K562 (cell line): ENCODE measurements at regions not wholly inside any gene's neighbourhood (a gene's known extent, or its start where the extent isn't known, plus 50 kb on each side); places are given as distances from the start of the nearest gene placed in this dataset.

ENCODE experiments used
- ATAC-seq: fragments of 200-7000 bp; cut with Tn5 transposase; 3 replicates; pipeline ENCODE4 v1.9.1; 2020; ENCODE audit warnings: moderate library complexity
- BruUV-seq: library from RNA; stranded (reverse); fragments of 400-500 nt; replicated peaks from 2 replicates; lab custom pipeline; 2021; lab: Mats Ljungman, UMichigan
- CTCF ChIA-PET: fragments of 300-600 bp; formaldehyde crosslinking; extraction: SDS; loops from one replicate; lab custom pipeline; 2021; ENCODE audit warnings: low intra/inter-chr PET ratio; lab: Yijun Ruan, JAX
- POLR2A ChIA-PET: fragments of 300-600, 350-650 bp; sonication (Branson Sonifier 250); formaldehyde crosslinking; extraction: SDS; loops from one replicate; lab custom pipeline; 2021; ENCODE audit warnings: antibody characterized with exemption, inconsistent platforms; lab: Yijun Ruan, JAX
- DNase-seq, 4 experiments: peaks; one replicate each; pipeline versions ENCODE4 v3.0.0 to v3.0.0-alpha.2; 2011 to 2018; ENCODE audit warnings: low spot score in 3 of 4, mixed read lengths in 3 of 4; ENCODE audit errors: extremely low read depth in 1 of 4
- FAIRE-seq: peaks from 2 replicates; lab custom pipeline; 2011; peaks lifted over from hg19 to GRCh38; lab: Jason Lieb, UNC
- H2AFZ ChIP-seq: 2 replicates; pipeline ENCODE4 v1.6.0; 2011; ENCODE audit warnings: low read depth, low read length, control low read depth, inconsistent platforms
- H3K27ac ChIP-seq: fragments of 200-600 bp; 3 replicates; pipeline ENCODE4 v1.8.0; 2011; ENCODE audit warnings: low read depth, mild to moderate bottlenecking, control low read depth, inconsistent platforms, low read length, moderate library complexity, mixed read lengths; ENCODE audit errors: extremely low read depth
- H3K27me3 ChIP-seq, 2 experiments: fragments of 300-600 bp in 1 of 2; 2 replicates in 1 of 2; 3 replicates in 1 of 2; pipeline versions ENCODE4 v1.6.0 to v1.8.0; 2011; ENCODE audit warnings: inconsistent platforms in 2 of 2, low read length in 2 of 2, mild to moderate bottlenecking in 1 of 2, mixed read lengths in 1 of 2, moderate library complexity in 1 of 2; ENCODE audit not compliant: control insufficient read depth in 2 of 2, insufficient read depth in 2 of 2
- H3K36me3 ChIP-seq: fragments of 300-600 bp; 3 replicates; pipeline ENCODE4 v1.8.0; 2011; ENCODE audit warnings: mild to moderate bottlenecking, low read length, inconsistent platforms; ENCODE audit not compliant: control insufficient read depth, insufficient read depth
- H3K4me1 ChIP-seq, 2 experiments: fragments of 200-600 bp in 1 of 2; replicated peaks in 1 of 2; 2 replicates in 1 of 2; 3 replicates in 1 of 2; pipeline versions ENCODE4 v1.5.1 to v1.8.0; 2011; ENCODE audit warnings: inconsistent platforms in 2 of 2, low read length in 2 of 2, mild to moderate bottlenecking in 1 of 2, mixed read lengths in 1 of 2, moderate library complexity in 1 of 2; ENCODE audit not compliant: control insufficient read depth in 2 of 2, insufficient read depth in 2 of 2
- H3K4me2 ChIP-seq: 2 replicates; pipeline ENCODE4 v1.6.1; 2011; ENCODE audit warnings: low read length, control low read depth, inconsistent platforms, mixed read lengths; ENCODE audit not compliant: insufficient read depth
- H3K4me3 ChIP-seq: fragments of 200-600 bp; sonication (generic), shearing (Covaris generic); 2 replicates; pipeline ENCODE4 v1.5.1; 2016; ENCODE audit warnings: control low read depth, inconsistent platforms
- H3K79me2 ChIP-seq: fragments of 200-600 bp; 3 replicates; pipeline ENCODE4 v1.8.0; 2011; ENCODE audit warnings: low read length, inconsistent platforms; ENCODE audit not compliant: control insufficient read depth, insufficient read depth
- H3K9ac ChIP-seq, 2 experiments: 2 replicates each; pipeline versions ENCODE4 v1.6.0 to v1.6.1; 2011; ENCODE audit warnings: low read depth in 2 of 2, low read length in 2 of 2, control low read depth in 1 of 2, inconsistent platforms in 1 of 2, mild to moderate bottlenecking in 1 of 2, mixed read lengths in 1 of 2; ENCODE audit not compliant: insufficient read depth in 1 of 2
- H3K9me1 ChIP-seq: one replicate; pipeline ENCODE4 v1.6.0; 2011; ENCODE audit warnings: inconsistent platforms, mild to moderate bottlenecking, low read length, moderate library complexity; ENCODE audit not compliant: control insufficient read depth, insufficient read depth
- H3K9me3 ChIP-seq: replicated peaks from 2 replicates; pipeline ENCODE4 v1.5.1; 2011; ENCODE audit warnings: low read depth, low read length, inconsistent platforms; ENCODE audit not compliant: control insufficient read depth, insufficient read depth
- H4K20me1 ChIP-seq: replicated peaks from 2 replicates; pipeline ENCODE4 v1.6.1; 2011; ENCODE audit warnings: low read length, inconsistent platforms, mixed read lengths; ENCODE audit not compliant: control insufficient read depth, insufficient read depth
- CBFA2T2 ChIP-seq: fragments of 450-650 bp; conservative IDR thresholded peaks from 2 replicates; pipeline ENCODE4 v1.6.1; 2017; ENCODE audit warnings: mild to moderate bottlenecking
- CBX8 ChIP-seq: fragments of 200-600 bp; sonication (generic); IDR thresholded peaks from 2 replicates; pipeline ENCODE4 v1.6.1; 2012; ENCODE audit warnings: borderline replicate concordance, mixed run types, low read depth, mild to moderate bottlenecking, moderate library complexity, mixed read lengths, low read length, control low read depth, inconsistent platforms; ENCODE audit not compliant: poor library complexity, severe bottlenecking; ENCODE audit errors: extremely low read depth
- ETV1 ChIP-seq: fragments of 450-650 bp; conservative IDR thresholded peaks from 2 replicates; pipeline ENCODE4 v1.6.1; 2016; ENCODE audit warnings: missing genetic modification characterization, control low read depth, low read depth, missing compliant biosample characterization
- FOXJ2 ChIP-seq: fragments of 200-800 bp; sonication (Bioruptor generic); IDR thresholded peaks from 2 replicates; pipeline ENCODE4 v1.6.1; 2016; ENCODE audit warnings: missing genetic modification characterization, missing compliant biosample characterization
- FOXK2 ChIP-seq, 2 experiments: fragments of 450-650 bp; IDR thresholded peaks in 1 of 2; conservative IDR thresholded peaks in 1 of 2; 2 replicates each; pipeline ENCODE4 v1.6.1; 2016; ENCODE audit warnings: low read depth in 2 of 2, mild to moderate bottlenecking in 1 of 2
- GATAD2A ChIP-seq: fragments of 450-650 bp; IDR thresholded peaks from 2 replicates; pipeline ENCODE4 v1.6.1; 2017
- KLF16 ChIP-seq: IDR thresholded peaks from 2 replicates; pipeline ENCODE4 v1.6.1; 2016; ENCODE audit warnings: antibody characterized with exemption
- MTF1 ChIP-seq: fragments of 250-450 bp; sonication (Bioruptor Pico); IDR thresholded peaks from 2 replicates; pipeline ENCODE4 v1.9.0; 2021; ENCODE audit warnings: moderate library complexity, mild to moderate bottlenecking, inconsistent platforms, borderline replicate concordance
- NR3C1 ChIP-seq: sonication (generic); formaldehyde crosslinking; IDR thresholded peaks from 2 replicates; pipeline ENCODE4 v1.8.1; 2022; ENCODE audit warnings: missing genetic modification reagents
- POLR2A ChIP-seq: fragments of 450-650 bp; conservative IDR thresholded peaks from 2 replicates; pipeline ENCODE4 v1.6.1; 2016
- THAP12 ChIP-seq: fragments of 250-450 bp; sonication (Bioruptor Pico); IDR thresholded peaks from 2 replicates; pipeline ENCODE4 v1.9.0; 2021; ENCODE audit warnings: mild to moderate bottlenecking, inconsistent platforms
- TRIM28 ChIP-seq: fragments of 450-650 bp; IDR thresholded peaks from 2 replicates; pipeline ENCODE4 v1.6.1; 2017
- ZNF431 ChIP-seq: sonication (generic); formaldehyde crosslinking; IDR thresholded peaks from 2 replicates; pipeline ENCODE4 v1.8.0; 2022; ENCODE audit warnings: mild to moderate bottlenecking, missing genetic modification reagents
- WGBS: fragments of 100-300 bp; shearing (Covaris generic); methylation state at CpG from one replicate; pipeline ENCODE4 v1.1.6; 2016; ENCODE audit warnings: low coverage, mixed read lengths; ENCODE audit not compliant: insufficient coverage; ENCODE audit errors: missing lambda C conversion rate; 5-methylcytosine and 5-hydroxymethylcytosine counted together
- in situ Hi-C: fragments of 300-500 bp; cut with MboI; formaldehyde crosslinking; loops from 4 replicates; pipeline ENCODE4 v1.15.0; 2018; ENCODE audit warnings: inconsistent platforms, mixed read lengths
- intact Hi-C: fragments of 100-400 bp; cut with micrococcal nuclease; formaldehyde crosslinking; loops from 2 replicates; pipeline ENCODE4 v1.14.2; 2022

- TF ChIP-seq NR3C1 (CRISPR knock-in tag) (no peak), ETV1 (tag) (no peak), CBX8 (no peak), ZNF431 (CRISPR knock-in tag) (no peak)
Observed at GRCh38 chr15:62598217-62598616, 433.1 kb upstream of the C2CD4B start (continued).

GRCh38 chr15:62599791-62600777 lies 435.0 kb upstream of the C2CD4B start:
- ChIA-PET POLR2A (no interaction called here), CTCF (no interaction called here)
- Histone ChIP-seq H3K27ac (no peak overlapping the region), H3K9ac (no peak overlapping the region), H3K79me2 (no peaks in the 10 kb centered on the region), H3K9me3 (no peaks in the 10 kb centered on the region), H2AFZ (no peak overlapping the region), H3K9me1 (no peaks in the 10 kb centered on the region), H4K20me1 (no peaks in the 10 kb centered on the region), H3K4me1 (no peaks in the 10 kb centered on the region), H3K4me3 (no peak overlapping the region), H3K4me2 (no peak overlapping the region), H3K36me3 (no peaks in the 10 kb centered on the region), H3K27me3 (peaks cover 2 to 5% of the 10 kb centered on the region in 2 experiments; a peak in 2 of 5 replicates)
- intact Hi-C loops (no loop called here), in situ Hi-C loops (no loop called here)
- no peak for ATAC-seq
- 0% methylated on average over 13 of the region's 13 CpGs for whole genome bisulfite sequencing
- no TSS peak for BruUV-seq
- no peak for TF ChIP-seq KLF16
- TF ChIP-seq MTF1 (CRISPR knock-in tag), result no peak
- no peak for TF ChIP-seq CBFA2T2
- TF ChIP-seq THAP12, result no peak
- no peak for TF ChIP-seq TRIM28
- TF ChIP-seq POLR2A, result no peak
- TF ChIP-seq FOXK2 (conservative IDR thresholded peaks at IDR 0.05 in 1 of 2, IDR thresholded peaks at IDR 0.05 in 1 of 2; ENCODE audit: low read depth in 2 of 2), result no peak
- TF ChIP-seq FOXJ2 (tag), result no peak
- no peak for TF ChIP-seq GATAD2A
- DNase-seq, result no peak
- FAIRE-seq, result no peak
